BJ (cell line): ENCODE measurements at regions not wholly inside any gene's neighbourhood (a gene's known extent, or its start where the extent isn't known, plus 50 kb on each side); places are given as distances from the start of the nearest gene placed in this dataset.
A peak's percentile ranks its signal among the peaks of the same experiment; 100 is the strongest.

Experiments used
- CTCF ChIA-PET: fragments of 350-600 bp; formaldehyde crosslinking; extraction: SDS; loops from one replicate; lab custom pipeline; 2021; ENCODE audit warnings: antibody characterized with exemption, inconsistent platforms; lab: Yijun Ruan, JAX
- POLR2A ChIA-PET: fragments of 300-600 bp; sonication (Branson Sonifier 250); formaldehyde crosslinking; extraction: SDS; loops from one replicate; lab custom pipeline; 2021; ENCODE audit warnings: antibody characterized with exemption; lab: Charles Lee
- DNase-seq: peaks from one replicate; pipeline ENCODE4 v3.0.0-alpha.2; 2011; ENCODE audit warnings: low read depth
- H3K27me3 ChIP-seq: 2 replicates; pipeline ENCODE4 v1.6.0; 2011; ENCODE audit warnings: low read length; ENCODE audit not compliant: control insufficient read depth, insufficient read depth
- H3K36me3 ChIP-seq: 2 replicates; pipeline ENCODE4 v1.5.1; 2011; ENCODE audit warnings: low read length; ENCODE audit not compliant: control insufficient read depth, insufficient read depth
- H3K4me3 ChIP-seq: 2 replicates; pipeline ENCODE4 v1.5.1; 2011; ENCODE audit warnings: low read depth, mild to moderate bottlenecking, control low read depth, low read length
- TF ChIP-seq, protein P1 (sequence below): IDR thresholded peaks from 2 replicates; pipeline ENCODE4 v1.5.1; 2011; ENCODE audit warnings: low read depth, mild to moderate bottlenecking, control low read depth, inconsistent platforms, low read length, moderate library complexity; ENCODE audit not compliant: insufficient read depth

DNA sequence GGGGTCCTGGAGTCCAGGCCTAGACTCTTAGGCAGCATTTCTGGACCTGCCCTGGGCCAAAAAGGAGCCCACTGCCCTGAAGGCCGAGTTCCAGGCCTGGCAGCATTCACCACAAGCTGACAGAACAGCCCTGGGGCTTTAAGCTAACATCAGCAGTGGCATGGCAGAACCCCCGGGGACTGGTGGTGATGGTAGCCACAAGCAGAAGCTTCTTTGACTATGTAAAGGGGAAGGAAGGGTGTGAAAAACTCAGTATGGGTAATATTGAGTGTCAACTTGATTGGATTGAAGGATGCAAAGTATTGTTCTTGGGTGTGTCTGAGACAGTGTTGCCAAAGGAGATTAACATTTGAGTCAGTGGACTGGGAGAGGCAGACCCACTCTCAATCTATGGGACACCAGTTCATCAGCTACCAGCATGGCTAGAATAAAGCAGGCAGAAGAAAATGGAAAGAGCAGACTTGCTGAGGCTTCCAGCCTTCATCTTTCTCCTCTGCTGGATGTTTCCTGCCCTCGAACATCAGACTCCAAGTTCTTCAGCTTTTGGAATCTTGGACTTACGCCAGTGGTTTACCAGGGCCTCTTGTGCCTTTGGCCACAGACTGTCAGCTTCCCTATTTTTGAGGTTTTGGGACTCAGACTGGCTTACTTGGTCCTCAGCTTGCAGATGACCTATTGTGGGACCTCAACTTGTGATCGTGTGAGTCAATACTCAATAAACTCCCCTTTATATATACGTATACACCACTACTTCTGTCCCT is 661.0 kb upstream of the C9orf72 start:
- TF ChIP-seq, protein P1, sequence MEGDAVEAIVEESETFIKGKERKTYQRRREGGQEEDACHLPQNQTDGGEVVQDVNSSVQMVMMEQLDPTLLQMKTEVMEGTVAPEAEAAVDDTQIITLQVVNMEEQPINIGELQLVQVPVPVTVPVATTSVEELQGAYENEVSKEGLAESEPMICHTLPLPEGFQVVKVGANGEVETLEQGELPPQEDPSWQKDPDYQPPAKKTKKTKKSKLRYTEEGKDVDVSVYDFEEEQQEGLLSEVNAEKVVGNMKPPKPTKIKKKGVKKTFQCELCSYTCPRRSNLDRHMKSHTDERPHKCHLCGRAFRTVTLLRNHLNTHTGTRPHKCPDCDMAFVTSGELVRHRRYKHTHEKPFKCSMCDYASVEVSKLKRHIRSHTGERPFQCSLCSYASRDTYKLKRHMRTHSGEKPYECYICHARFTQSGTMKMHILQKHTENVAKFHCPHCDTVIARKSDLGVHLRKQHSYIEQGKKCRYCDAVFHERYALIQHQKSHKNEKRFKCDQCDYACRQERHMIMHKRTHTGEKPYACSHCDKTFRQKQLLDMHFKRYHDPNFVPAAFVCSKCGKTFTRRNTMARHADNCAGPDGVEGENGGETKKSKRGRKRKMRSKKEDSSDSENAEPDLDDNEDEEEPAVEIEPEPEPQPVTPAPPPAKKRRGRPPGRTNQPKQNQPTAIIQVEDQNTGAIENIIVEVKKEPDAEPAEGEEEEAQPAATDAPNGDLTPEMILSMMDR = no peak
- POLR2A ChIA-PET = no interaction called here
- CTCF ChIA-PET = no interaction called here
- H3K27me3 ChIP-seq = no peaks in the 10 kb centered on the region
- H3K4me3 ChIP-seq = no peak overlapping the region
- no peaks in the 10 kb centered on the region for H3K36me3 ChIP-seq
- no peak for DNase-seq

DNA sequence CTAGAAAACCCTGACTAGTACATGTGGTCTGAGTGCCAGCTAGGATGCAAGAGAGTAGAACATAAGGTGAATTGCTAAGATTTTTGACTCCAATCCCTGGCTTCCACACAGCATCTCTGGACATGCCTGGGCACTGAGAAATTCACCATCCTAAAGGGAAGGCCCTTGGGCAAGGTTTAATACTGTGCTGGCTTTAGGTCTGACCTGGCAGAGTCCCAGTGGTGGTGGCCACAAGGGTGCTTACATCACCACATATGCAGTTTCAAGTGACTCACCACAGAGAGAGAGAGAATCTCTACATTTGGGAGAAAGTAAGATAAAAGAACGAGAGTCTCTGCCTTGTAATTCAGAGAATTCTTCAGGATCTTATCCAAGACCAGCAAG is 661.6 kb upstream of the C9orf72 start:
- Histone ChIP-seq H3K27me3 (no peaks in the 10 kb centered on the region), H3K4me3 (no peak overlapping the region), H3K36me3 (no peaks in the 10 kb centered on the region)
- CTCF ChIA-PET = no interaction called here
- peak; percentile 37 for DNase-seq
- POLR2A ChIA-PET = no interaction called here
- TF ChIP-seq, protein P1 = no peak

DNA sequence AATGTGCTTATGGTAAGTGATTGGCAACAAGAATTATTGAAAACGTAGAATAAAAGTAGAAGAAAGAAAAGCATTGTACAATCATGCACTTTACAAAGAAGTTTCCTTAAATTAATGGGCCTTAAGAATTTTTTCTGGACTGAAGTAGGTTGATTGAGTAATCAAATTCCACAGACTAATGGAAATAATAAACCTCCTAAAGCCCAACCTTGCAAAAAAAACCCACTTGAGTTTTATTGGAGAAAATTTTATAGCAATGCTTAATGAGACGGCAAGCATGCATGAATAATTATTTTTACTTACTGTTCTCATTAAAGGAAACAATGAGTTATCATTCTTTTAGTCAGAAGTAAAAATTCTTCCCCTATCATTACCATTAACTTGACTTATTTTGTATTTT is 676.1 kb upstream of the C9orf72 start:
- DNase-seq = peak; percentile 24
- CTCF ChIA-PET = no interaction called here

DNA sequence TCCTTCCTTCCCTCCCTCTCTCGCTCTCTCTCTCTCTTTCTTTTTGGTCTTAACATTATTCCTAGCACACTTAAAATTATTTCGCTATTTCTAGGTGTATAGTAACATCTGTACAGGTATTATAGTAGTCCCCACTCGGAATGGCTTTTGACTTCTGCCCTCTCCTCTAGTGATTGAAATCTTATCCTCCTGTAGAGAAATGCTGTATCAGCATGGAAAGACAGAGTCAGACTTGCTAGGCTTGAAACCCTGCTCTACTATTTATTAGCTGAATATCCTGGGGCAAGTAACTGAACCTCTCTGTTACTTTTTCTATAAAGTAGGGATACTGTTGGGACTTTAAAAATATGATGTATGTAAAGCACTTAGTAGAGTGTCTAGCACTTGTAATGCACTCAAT is 681.9 kb upstream of the C9orf72 start:
- Histone ChIP-seq H3K36me3 (no peaks in the 10 kb centered on the region), H3K27me3 (no peaks in the 10 kb centered on the region), H3K4me3 (no peak overlapping the region)
- TF ChIP-seq, protein P1 = no peak
- ChIA-PET POLR2A (no interaction called here), CTCF (interaction anchor here (1.2 kb wide), 1 partner anchor 8 kb away, joined by 3 read pairs; no protein-coding TSS in a partner anchor)
- no peak for DNase-seq

More for the DNA sequence above, 676.1 kb upstream of the C9orf72 start:
- Histone ChIP-seq H3K36me3 (no peaks in the 10 kb centered on the region), H3K4me3 (no peak overlapping the region), H3K27me3 (no peaks in the 10 kb centered on the region)
- TF ChIP-seq, protein P1 = no peak
- POLR2A ChIA-PET = no interaction called here

DNA sequence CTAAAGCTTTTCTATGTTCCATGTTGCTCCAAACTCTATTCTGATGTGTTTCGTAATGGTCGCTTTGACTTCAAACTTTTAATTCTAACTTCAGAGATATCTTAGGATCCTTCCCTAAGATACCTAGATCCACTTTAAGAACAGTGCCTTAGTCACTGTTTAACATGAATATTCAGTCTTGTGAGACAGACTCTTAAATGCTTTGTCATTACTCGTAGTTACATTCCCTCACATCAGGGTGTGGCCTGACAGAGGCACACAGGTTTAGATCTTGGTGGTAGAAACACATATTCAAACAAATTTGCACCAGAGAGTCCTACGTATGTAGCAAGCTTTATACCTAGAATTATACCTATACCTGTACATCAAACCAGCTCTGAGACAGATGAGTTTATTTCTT is 687.0 kb upstream of the C9orf72 start:
- ChIA-PET POLR2A (no interaction called here), CTCF (interaction anchor here (0.6 kb wide), 1 partner anchor 55 kb away, joined by 3 read pairs; no protein-coding TSS in a partner anchor)
- TF ChIP-seq, protein P1 = no peak
- no peak overlapping the region for H3K4me3 ChIP-seq
- H3K27me3 ChIP-seq = no peaks in the 10 kb centered on the region
- DNase-seq = no peak
- H3K36me3 ChIP-seq = no peaks in the 10 kb centered on the region
